ENCODE measurements at regions not wholly inside any gene's neighbourhood (a gene's known extent, or its start where the extent isn't known, plus 50 kb on each side); places are given as distances from the start of the nearest gene placed in this dataset.

DNA sequence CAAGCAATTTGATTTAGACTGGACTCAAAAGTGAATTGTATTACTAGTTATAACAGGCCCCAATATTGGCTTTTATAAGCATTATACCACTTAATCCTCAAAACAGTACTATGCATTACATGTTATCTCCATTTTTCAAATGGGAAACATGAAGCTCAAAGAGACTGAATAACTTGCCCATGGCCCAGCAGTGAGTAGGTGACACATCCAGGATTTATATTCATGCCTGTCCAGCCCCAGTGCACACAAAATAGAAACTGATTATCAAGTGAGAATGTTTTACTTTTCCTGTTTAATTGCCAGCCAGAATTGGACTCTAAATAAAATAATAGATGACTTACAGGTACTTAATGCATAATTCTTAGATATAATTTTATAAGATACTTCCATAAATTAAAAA lies 82.9 kb downstream of the NIBAN1 start:
- Histone ChIP-seq H4K20me1 (ENCODE audit: insufficient read depth) (no peaks in the 10 kb centered on the region), H3K9me3 (ENCODE audit: insufficient read depth, low read depth) (no peaks in the 10 kb centered on the region), H3F3A (ENCODE audit: insufficient read depth, low read depth) (0 out of 2 replicates have a peak, but pooled peaks cover 4% of the 10 kb centered on the region), H2AFZ (no peak overlapping the region), H3K4me1 (replicated peaks; ENCODE audit: insufficient read depth) (peaks cover 5% of the 10 kb centered on the region; the same call in 1 of the 2 replicates), H3K9me2 (ENCODE audit: insufficient read depth) (no peaks in the 10 kb centered on the region), H3K27ac (no peak overlapping the region), H3K79me2 (ENCODE audit: low read depth) (no peaks in the 10 kb centered on the region), H3K4me3 (no peak overlapping the region), H3K36me3 (ENCODE audit: low read depth) (no peaks in the 10 kb centered on the region), H3K27me3 (ENCODE audit: insufficient read depth, low read depth) (no peaks in the 10 kb centered on the region), H3K4me2 (no peak overlapping the region)
- no TSS peak for BruUV-seq (replicated peaks)
- TF ChIP-seq EZH2 (IDR thresholded peaks at IDR 0.05; ENCODE audit: low read depth), result no peak
- TF ChIP-seq, protein P1, sequence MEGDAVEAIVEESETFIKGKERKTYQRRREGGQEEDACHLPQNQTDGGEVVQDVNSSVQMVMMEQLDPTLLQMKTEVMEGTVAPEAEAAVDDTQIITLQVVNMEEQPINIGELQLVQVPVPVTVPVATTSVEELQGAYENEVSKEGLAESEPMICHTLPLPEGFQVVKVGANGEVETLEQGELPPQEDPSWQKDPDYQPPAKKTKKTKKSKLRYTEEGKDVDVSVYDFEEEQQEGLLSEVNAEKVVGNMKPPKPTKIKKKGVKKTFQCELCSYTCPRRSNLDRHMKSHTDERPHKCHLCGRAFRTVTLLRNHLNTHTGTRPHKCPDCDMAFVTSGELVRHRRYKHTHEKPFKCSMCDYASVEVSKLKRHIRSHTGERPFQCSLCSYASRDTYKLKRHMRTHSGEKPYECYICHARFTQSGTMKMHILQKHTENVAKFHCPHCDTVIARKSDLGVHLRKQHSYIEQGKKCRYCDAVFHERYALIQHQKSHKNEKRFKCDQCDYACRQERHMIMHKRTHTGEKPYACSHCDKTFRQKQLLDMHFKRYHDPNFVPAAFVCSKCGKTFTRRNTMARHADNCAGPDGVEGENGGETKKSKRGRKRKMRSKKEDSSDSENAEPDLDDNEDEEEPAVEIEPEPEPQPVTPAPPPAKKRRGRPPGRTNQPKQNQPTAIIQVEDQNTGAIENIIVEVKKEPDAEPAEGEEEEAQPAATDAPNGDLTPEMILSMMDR (conservative IDR thresholded peaks at IDR 0.05), result no peak
- ChIA-PET CTCF (no interaction called here), POLR2A (ENCODE audit: unreplicated experiment) (no interaction called here)
- no peak for DNase-seq
- intact Hi-C loops (cut with micrococcal nuclease; ENCODE audit: unreplicated experiment), result no loop called here

DNA sequence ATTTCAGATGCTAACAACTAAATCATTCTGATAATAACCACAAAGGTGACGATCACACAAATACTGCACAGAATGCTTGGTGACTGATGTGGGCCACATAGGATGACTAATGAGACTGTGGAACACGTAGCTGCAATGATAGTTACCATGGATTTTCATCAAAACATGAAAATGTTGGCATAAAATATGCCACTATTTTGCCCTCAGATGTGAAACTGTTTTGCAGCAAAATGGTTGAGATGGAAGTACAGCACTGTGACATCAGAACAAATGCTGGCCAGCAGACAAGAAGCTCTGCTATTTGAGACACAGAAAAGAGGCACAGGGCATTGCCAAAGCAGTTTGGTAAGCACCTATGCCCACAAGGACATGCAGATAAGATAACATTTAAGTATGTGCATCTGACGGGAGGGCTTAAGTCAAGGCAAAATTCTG lies 83.8 kb downstream of the NIBAN1 start:
- Histone ChIP-seq H2AFZ (no peak overlapping the region), H4K20me1 (ENCODE audit: insufficient read depth) (no peaks in the 10 kb centered on the region), H3K9me3 (ENCODE audit: insufficient read depth, low read depth) (no peaks in the 10 kb centered on the region), H3K36me3 (ENCODE audit: low read depth) (no peaks in the 10 kb centered on the region), H3K27ac (no peak overlapping the region), H3K79me2 (ENCODE audit: low read depth) (no peaks in the 10 kb centered on the region), H3K9me2 (ENCODE audit: insufficient read depth) (no peaks in the 10 kb centered on the region), H3K27me3 (ENCODE audit: insufficient read depth, low read depth) (no peaks in the 10 kb centered on the region), H3F3A (ENCODE audit: insufficient read depth, low read depth) (0 out of 2 replicates have a peak, but pooled peaks cover 4% of the 10 kb centered on the region), H3K4me1 (replicated peaks; ENCODE audit: insufficient read depth) (peaks cover 5% of the 10 kb centered on the region; the same call in 1 of the 2 replicates), H3K4me3 (no peak overlapping the region), H3K4me2 (no peak overlapping the region)
- ChIA-PET CTCF (no interaction called here), POLR2A (ENCODE audit: unreplicated experiment) (interaction anchor here (0.7 kb wide), 1 partner anchor 16 kb away, joined by 3 read pairs; no protein-coding TSS in a partner anchor)
- BruUV-seq (replicated peaks), result no TSS peak
- DNase-seq, result peak; percentile 7 to 43
- no peak for TF ChIP-seq EZH2 (IDR thresholded peaks at IDR 0.05; ENCODE audit: low read depth)
- TF ChIP-seq, protein P1 (conservative IDR thresholded peaks at IDR 0.05), result no peak
- intact Hi-C loops (cut with micrococcal nuclease; ENCODE audit: unreplicated experiment), result no loop called here

DNA sequence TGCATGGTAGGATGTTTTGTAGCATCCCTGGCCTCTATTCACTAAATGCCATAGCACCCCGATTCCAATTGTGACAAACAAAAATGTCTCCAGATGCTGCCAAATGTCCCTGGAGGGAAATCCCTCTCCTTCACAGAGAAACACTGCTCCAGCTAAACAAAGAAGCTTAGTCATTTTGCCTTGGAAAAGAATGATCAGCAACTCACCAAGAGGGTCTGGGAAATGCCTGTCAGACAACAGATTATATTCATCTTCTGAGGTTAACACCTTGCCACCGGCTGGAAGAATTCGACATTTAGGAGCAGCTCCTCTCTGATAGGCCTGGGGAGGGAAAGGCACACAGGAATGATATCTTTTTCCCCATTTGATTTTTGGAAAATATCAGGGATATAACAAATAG lies 84.4 kb downstream of the NIBAN1 start:
- no peak for DNase-seq
- H3K27ac ChIP-seq, result no peak overlapping the region

More for the DNA sequence above, 84.4 kb downstream of the NIBAN1 start:
- ChIA-PET CTCF (no interaction called here), POLR2A (ENCODE audit: unreplicated experiment) (interaction anchor here (0.6 kb wide), 1 partner anchor 87 kb away, joined by 8 read pairs; no protein-coding TSS in a partner anchor)
- Histone ChIP-seq H3F3A (ENCODE audit: insufficient read depth, low read depth) (0 out of 2 replicates have a peak, but pooled peaks cover 4% of the 10 kb centered on the region), H3K9me2 (ENCODE audit: insufficient read depth) (no peaks in the 10 kb centered on the region), H3K27me3 (ENCODE audit: insufficient read depth, low read depth) (no peaks in the 10 kb centered on the region), H3K9me3 (ENCODE audit: insufficient read depth, low read depth) (no peaks in the 10 kb centered on the region), H3K4me1 (replicated peaks; ENCODE audit: insufficient read depth) (peaks cover 5% of the 10 kb centered on the region; the same call in 1 of the 2 replicates), H3K79me2 (ENCODE audit: low read depth) (no peaks in the 10 kb centered on the region), H3K4me3 (no peak overlapping the region), H3K36me3 (ENCODE audit: low read depth) (no peaks in the 10 kb centered on the region), H2AFZ (no peak overlapping the region), H3K4me2 (no peak overlapping the region), H4K20me1 (ENCODE audit: insufficient read depth) (no peaks in the 10 kb centered on the region)
- TF ChIP-seq, protein P1 (conservative IDR thresholded peaks at IDR 0.05), result no peak
- no peak for TF ChIP-seq EZH2 (IDR thresholded peaks at IDR 0.05; ENCODE audit: low read depth)
- intact Hi-C loops (cut with micrococcal nuclease; ENCODE audit: unreplicated experiment), result no loop called here
- BruUV-seq (replicated peaks), result no TSS peak

Measured in PC-9 (cell line).